ENCODE measurements at regions not wholly inside any gene's neighbourhood (a gene's known extent, or its start where the extent isn't known, plus 50 kb on each side); places are given as distances from the start of the nearest gene placed in this dataset.
"Not testable (repeated sequence)": the region's sequence is repeated elsewhere in the genome, so short reads cannot be mapped to it uniquely, and the experiment has no call there.

- no peak for DNase-seq (ENCODE audit: low spot score)
Measured at GRCh38 chr4:111136438-111136837, 513.6 kb upstream of the PITX2 start.

GRCh38 chr4:111136967-111137366 lies 514.1 kb upstream of the PITX2 start:
- no peak for DNase-seq (ENCODE audit: low spot score)

GRCh38 chr4:111143510-111143909 lies 520.6 kb upstream of the PITX2 start:
- no peak for DNase-seq (ENCODE audit: low spot score)

GRCh38 chr4:111154934-111155333 lies 532.1 kb upstream of the PITX2 start:
- no peak for DNase-seq (ENCODE audit: low spot score)

- DNase-seq (ENCODE audit: low spot score), result not testable (repeated sequence)
Measured at GRCh38 chr4:111164556-111164955, 541.7 kb upstream of the PITX2 start.

- no peak for DNase-seq (ENCODE audit: low spot score)
Measured at GRCh38 chr4:111174331-111174730, 551.5 kb upstream of the PITX2 start.

- DNase-seq (ENCODE audit: low spot score), result no peak
Measured at GRCh38 chr4:111178231-111178630, 555.4 kb upstream of the PITX2 start.

- DNase-seq (ENCODE audit: low spot score), result no peak
Measured at GRCh38 chr4:111187108-111187507, 564.2 kb upstream of the PITX2 start.

- DNase-seq (ENCODE audit: low spot score), result no peak
Measured at GRCh38 chr4:111198446-111198845, 575.6 kb upstream of the PITX2 start.

- DNase-seq (ENCODE audit: low spot score), result no peak
Measured at GRCh38 chr4:111204797-111205196, 581.9 kb upstream of the PITX2 start.

GRCh38 chr4:111208970-111209369 lies 586.1 kb upstream of the PITX2 start:
- no peak for DNase-seq (ENCODE audit: low spot score)

GRCh38 chr4:111209706-111210105 lies 586.8 kb upstream of the PITX2 start:
- DNase-seq (ENCODE audit: low spot score), result no peak

GRCh38 chr4:111210595-111210994 lies 587.7 kb upstream of the PITX2 start:
- DNase-seq (ENCODE audit: low spot score), result no peak

- DNase-seq (ENCODE audit: low spot score), result no peak
Measured at GRCh38 chr4:111213531-111213930, 590.7 kb upstream of the PITX2 start.

- DNase-seq (ENCODE audit: low spot score), result no peak
Measured at GRCh38 chr4:111214371-111214770, 591.5 kb upstream of the PITX2 start.

GRCh38 chr4:111215755-111216154 lies 592.9 kb upstream of the PITX2 start:
- no peak for DNase-seq (ENCODE audit: low spot score)

GRCh38 chr4:111216791-111217190 lies 593.9 kb upstream of the PITX2 start:
- no peak for DNase-seq (ENCODE audit: low spot score)

GRCh38 chr4:111221371-111221770 lies 598.5 kb upstream of the PITX2 start:
- no peak for DNase-seq (ENCODE audit: low spot score)

- DNase-seq (ENCODE audit: low spot score), result no peak
Measured at GRCh38 chr4:111228396-111228795, 605.5 kb upstream of the PITX2 start.

GRCh38 chr4:111228874-111229273 lies 606.0 kb upstream of the PITX2 start:
- no peak for DNase-seq (ENCODE audit: low spot score)

GRCh38 chr4:111230265-111230664 lies 607.4 kb upstream of the PITX2 start:
- no peak for DNase-seq (ENCODE audit: low spot score)

GRCh38 chr4:111231281-111231680 lies 608.4 kb upstream of the PITX2 start:
- no peak for DNase-seq (ENCODE audit: low spot score)

GRCh38 chr4:111234939-111235338 lies 612.1 kb upstream of the PITX2 start:
- no peak for DNase-seq (ENCODE audit: low spot score)

GRCh38 chr4:111263836-111264235 lies 641.0 kb upstream of the PITX2 start:
- no peak for DNase-seq (ENCODE audit: low spot score)

- no peak for DNase-seq (ENCODE audit: low spot score)
Measured at GRCh38 chr4:111266937-111267336, 644.1 kb upstream of the PITX2 start.

Measured in CD4-positive, alpha-beta T cell treated with Interleukin-2 at 100 ng/mL for 4 hours (primary cell).